GM12878 (cell line): ENCODE measurements at regions not wholly inside any gene's neighbourhood (a gene's known extent, or its start where the extent isn't known, plus 50 kb on each side); places are given as distances from the start of the nearest gene placed in this dataset.

ENCODE experiments used
- ATAC-seq: fragments of 200-7000 bp; cut with Tn5 transposase; 3 replicates; pipeline ENCODE4 v1.9.1; 2020; ENCODE audit warnings: mild to moderate bottlenecking, moderate library complexity
- BruUV-seq: library from RNA; stranded (reverse); fragments of 400-500 nt; replicated peaks from 2 replicates; lab custom pipeline; 2021; lab: Mats Ljungman, UMichigan
- CTCF ChIA-PET: fragments of 300-600 bp; sonication (Branson Sonifier 250); formaldehyde crosslinking; extraction: SDS; loops from one replicate; lab custom pipeline; 2021; ENCODE audit warnings: inconsistent platforms; lab: Yijun Ruan, JAX
- POLR2A ChIA-PET: fragments of 350-600 bp; formaldehyde crosslinking; extraction: SDS; loops from one replicate; lab custom pipeline; 2021; ENCODE audit warnings: inconsistent platforms; lab: Charles Lee
- RAD21 ChIA-PET: fragments of 300-600 bp; sonication (Branson Sonifier 250); formaldehyde crosslinking; loops from one replicate; lab custom pipeline; 2023; ENCODE audit warnings: antibody characterized with exemption; ENCODE audit not compliant: unreplicated experiment; lab: Charles Lee
- SMC1A ChIA-PET: fragments of 300-600 bp; sonication (Branson Sonifier 250); formaldehyde crosslinking; loops from one replicate; lab custom pipeline; 2023; ENCODE audit not compliant: unreplicated experiment, uncharacterized antibody; lab: Charles Lee
- DNase-seq: peaks from one replicate; pipeline ENCODE4 v3.0.0-alpha.2; 2011; ENCODE audit warnings: low read depth, low spot score
- FAIRE-seq: peaks from 3 replicates; lab custom pipeline; 2011; peaks lifted over from hg19 to GRCh38; lab: Jason Lieb, UNC
- H2AFZ ChIP-seq: 2 replicates; pipeline ENCODE4 v1.6.0; 2011; ENCODE audit warnings: low read depth, low read length, control low read depth; ENCODE audit not compliant: control insufficient read depth
- H3K27ac ChIP-seq: 2 replicates; pipeline ENCODE4 v1.5.1; 2011; ENCODE audit warnings: control low read depth; ENCODE audit not compliant: control insufficient read depth, insufficient read depth
- H3K27me3 ChIP-seq, 2 experiments: replicated peaks in 1 of 2; 2 replicates each; pipeline versions ENCODE4 v1.6.0 to v1.6.1; 2011; ENCODE audit warnings: low read length in 1 of 2; ENCODE audit not compliant: control insufficient read depth in 2 of 2, insufficient read depth in 2 of 2
- H3K36me3 ChIP-seq, 2 experiments: 2 replicates each; pipeline ENCODE4 v1.5.1; 2011; ENCODE audit warnings: low read length in 1 of 2; ENCODE audit not compliant: control insufficient read depth in 2 of 2, insufficient read depth in 2 of 2
- H3K4me1 ChIP-seq: 2 replicates; pipeline ENCODE4 v1.6.1; 2011; ENCODE audit warnings: mild to moderate bottlenecking, low read length, moderate library complexity, mixed read lengths; ENCODE audit not compliant: control insufficient read depth, insufficient read depth
- H3K4me2 ChIP-seq: 2 replicates; pipeline ENCODE4 v1.6.0; 2011; ENCODE audit warnings: control low read depth; ENCODE audit not compliant: control insufficient read depth, insufficient read depth
- H3K4me3 ChIP-seq: fragments of 200-600 bp; sonication (generic); 2 replicates; pipeline ENCODE4 v1.5.1; 2016
- H3K79me2 ChIP-seq: 2 replicates; pipeline ENCODE4 v1.6.0; 2011; ENCODE audit warnings: low read length; ENCODE audit not compliant: control insufficient read depth, insufficient read depth
- H3K9ac ChIP-seq: 2 replicates; pipeline ENCODE4 v1.8.0; 2011; ENCODE audit warnings: low read length, control low read depth, mixed read lengths; ENCODE audit not compliant: control insufficient read depth, insufficient read depth
- H3K9me3 ChIP-seq: replicated peaks from 3 replicates; pipeline ENCODE4 v1.5.1; 2011; ENCODE audit warnings: mild to moderate bottlenecking, low read length; ENCODE audit not compliant: control insufficient read depth, insufficient read depth
- H4K20me1 ChIP-seq: 2 replicates; pipeline ENCODE4 v1.6.0; 2011; ENCODE audit not compliant: control insufficient read depth, insufficient read depth
- ATF7 ChIP-seq: fragments of 450-650 bp; IDR thresholded peaks from 2 replicates; pipeline ENCODE4 v1.6.1; 2016; ENCODE audit warnings: low read depth, mild to moderate bottlenecking
- BHLHE40 ChIP-seq, 2 experiments: fragments of 450-650 bp in 1 of 2; IDR thresholded peaks; 2 replicates each; pipeline ENCODE4 v1.6.1; 2011 to 2017; ENCODE audit warnings: low read depth in 2 of 2, borderline replicate concordance in 1 of 2, improper control_type of control experiment in 1 of 2, low read length in 1 of 2, mild to moderate bottlenecking in 1 of 2
- CEBPB ChIP-seq, 2 experiments: fragments of 150-350 bp in 1 of 2; IDR thresholded peaks; 2 replicates each; pipeline ENCODE4 v1.6.1; 2012 to 2014; ENCODE audit warnings: low read depth in 2 of 2, low read length in 2 of 2, borderline replicate concordance in 1 of 2, inconsistent platforms in 1 of 2
- EZH2 ChIP-seq: IDR thresholded peaks from 2 replicates; pipeline ENCODE4 v1.6.1; 2012; ENCODE audit warnings: low read depth, mild to moderate bottlenecking, control low read depth, inconsistent platforms, low read length, borderline replicate concordance; ENCODE audit not compliant: control insufficient read depth
- FOXM1 ChIP-seq: IDR thresholded peaks from 2 replicates; pipeline ENCODE4 v1.6.1; 2012; ENCODE audit warnings: low read depth, mild to moderate bottlenecking, inconsistent platforms, low read length, moderate library complexity
- JUND ChIP-seq: IDR thresholded peaks from 2 replicates; pipeline ENCODE4 v1.6.1; 2012; ENCODE audit warnings: low read depth, mild to moderate bottlenecking, low read length, improper control_type of control experiment, moderate library complexity
- NFYA ChIP-seq: IDR thresholded peaks from 2 replicates; pipeline ENCODE4 v1.6.1; 2011; ENCODE audit warnings: low read depth, mild to moderate bottlenecking, low read length, improper control_type of control experiment, borderline replicate concordance
- POLR2AphosphoS5 ChIP-seq: IDR thresholded peaks from 2 replicates; pipeline ENCODE4 v1.6.1; 2011; ENCODE audit warnings: mild to moderate bottlenecking, low read length, inconsistent platforms
- RAD21 ChIP-seq: IDR thresholded peaks from 2 replicates; pipeline ENCODE4 v1.6.1; 2011; ENCODE audit warnings: mild to moderate bottlenecking, low read depth, low read length, moderate library complexity; ENCODE audit not compliant: insufficient read depth
- SMARCA5 ChIP-seq: fragments of 450-650 bp; IDR thresholded peaks from 2 replicates; pipeline ENCODE4 v1.6.1; 2017; ENCODE audit warnings: mild to moderate bottlenecking
- STAT1 ChIP-seq: fragments of 450-650 bp; conservative IDR thresholded peaks from 2 replicates; pipeline ENCODE4 v1.6.1; 2014; ENCODE audit warnings: antibody characterized with exemption, mild to moderate bottlenecking
- TCF3 ChIP-seq: IDR thresholded peaks from 2 replicates; pipeline ENCODE4 v1.6.1; 2012; ENCODE audit warnings: low read depth, mild to moderate bottlenecking, low read length, borderline replicate concordance; ENCODE audit not compliant: insufficient read depth
- ZSCAN29 ChIP-seq: fragments of 450-650 bp; IDR thresholded peaks from 2 replicates; pipeline ENCODE4 v1.6.1; 2017; ENCODE audit warnings: mild to moderate bottlenecking, moderate library complexity
- WGBS: methylation state at CpG from one replicate; pipeline ENCODE4 v1.1.6; 2016; ENCODE audit warnings: low lambda C conversion rate; ENCODE audit not compliant: insufficient replicate concordance, insufficient coverage; ENCODE audit errors: missing lambda C conversion rate; 5-methylcytosine and 5-hydroxymethylcytosine counted together
- in situ Hi-C: fragments of 300-500 bp; cut with MboI; formaldehyde crosslinking; loops from 9 replicates; pipeline ENCODE4 v1.14.3; 2018; ENCODE audit warnings: mixed read lengths
- intact Hi-C: fragments of 100-400 bp; cut with micrococcal nuclease; formaldehyde crosslinking; loops from one replicate; pipeline ENCODE4 v1.14.2; 2022; ENCODE audit not compliant: unreplicated experiment
- TF ChIP-seq, protein P1 (sequence below): fragments of 150-350 bp; IDR thresholded peaks from 2 replicates; pipeline ENCODE4 v1.6.1; 2014; ENCODE audit warnings: mild to moderate bottlenecking, low read depth, low read length

DNA sequence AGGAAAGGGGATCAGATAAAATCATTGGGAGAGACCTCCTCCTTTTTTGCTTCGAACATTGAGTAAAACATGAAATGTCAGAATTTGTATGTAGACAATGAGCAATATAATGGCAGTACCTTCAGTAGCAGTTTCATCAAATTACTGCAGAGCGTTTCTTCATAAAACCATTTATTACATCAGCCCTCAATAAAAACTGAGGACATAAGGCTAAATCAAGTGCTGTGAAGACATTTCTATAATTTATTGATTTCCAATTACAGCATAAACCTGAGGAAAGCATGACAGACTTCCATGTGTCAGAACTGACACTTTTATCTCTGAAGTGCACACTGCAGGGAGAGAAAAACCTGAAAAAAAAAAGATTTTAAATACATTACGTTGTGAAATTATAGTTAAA lies 172.6 kb upstream of the ZNF804B start:
- DNase-seq (no peak), FAIRE-seq (no peak), ATAC-seq (no peak)
- intact Hi-C loops (no loop called here), in situ Hi-C loops (no loop called here)
- ChIA-PET POLR2A (no interaction called here), RAD21 (no interaction called here), CTCF (no interaction called here), SMC1A (interaction anchor here (0.6 kb wide), 1 partner anchor 300 kb away, joined by 3 read pairs; no protein-coding TSS in a partner anchor)
- H3K9me3 ChIP-seq = no peaks in the 10 kb centered on the region
- 0% methylated on average over 3 of the region's 3 CpGs for whole genome bisulfite sequencing
- no peak overlapping the region for H2AFZ ChIP-seq
- H3K9ac ChIP-seq = no peak overlapping the region
- no TSS peak for BruUV-seq
- H3K79me2 ChIP-seq = no peaks in the 10 kb centered on the region
- no peak overlapping the region for H3K27ac ChIP-seq
- no peak overlapping the region for H3K4me2 ChIP-seq
- H3K36me3 ChIP-seq = no peaks in the 10 kb centered on the region
- TF ChIP-seq ATF7 (no peak), ZSCAN29 (no peak), STAT1 (no peak), RAD21 (no peak), NFYA (no peak), POLR2AphosphoS5 (no peak), BHLHE40 (IDR thresholded peaks at IDR 0.05; ENCODE audit: borderline replicate concordance in 1 of 2, low read depth in 2 of 2, low read length in 1 of 2) (no peak), JUND (no peak)
- no peaks in the 10 kb centered on the region for H3K27me3 ChIP-seq
- H4K20me1 ChIP-seq = no peaks in the 10 kb centered on the region
- H3K4me1 ChIP-seq = no peaks in the 10 kb centered on the region
- no peak overlapping the region for H3K4me3 ChIP-seq

DNA sequence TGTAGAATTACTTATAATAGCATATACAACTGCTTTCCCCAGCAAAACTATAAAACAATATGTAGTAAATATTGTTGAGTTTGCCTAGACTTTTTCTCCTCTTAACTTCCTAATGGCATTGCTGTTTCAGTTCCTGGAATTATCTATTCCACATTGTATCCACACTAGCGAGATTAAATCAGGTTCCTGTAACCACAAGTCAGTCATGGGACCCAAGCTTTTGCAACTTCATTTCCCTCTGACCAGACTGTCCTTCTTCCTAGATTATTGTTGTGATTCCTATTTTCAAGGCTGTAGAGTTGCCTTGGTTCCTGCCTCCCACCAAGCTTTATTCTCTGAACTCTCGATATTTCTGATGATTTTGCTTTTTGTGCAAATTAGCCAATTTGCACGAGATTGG lies 173.3 kb upstream of the ZNF804B start:
- H3K9ac ChIP-seq = no peak overlapping the region
- H3K36me3 ChIP-seq = no peaks in the 10 kb centered on the region
- H3K4me3 ChIP-seq = no peak overlapping the region
- no peaks in the 10 kb centered on the region for H4K20me1 ChIP-seq
- no peaks in the 10 kb centered on the region for H3K4me1 ChIP-seq
- ChIA-PET CTCF (no interaction called here), SMC1A (interaction anchor here (0.6 kb wide), 1 partner anchor 301 kb away, joined by 3 read pairs; no protein-coding TSS in a partner anchor), RAD21 (no interaction called here), POLR2A (no interaction called here)
- H2AFZ ChIP-seq = no peak overlapping the region
- FAIRE-seq (no peak), ATAC-seq (no peak), DNase-seq (no peak)
- H3K4me2 ChIP-seq = no peak overlapping the region
- no peaks in the 10 kb centered on the region for H3K9me3 ChIP-seq
- intact Hi-C loops (no loop called here), in situ Hi-C loops (no loop called here)
- 6% methylated on average over 3 of the region's 3 CpGs for WGBS
- no TSS peak for BruUV-seq
- H3K27me3 ChIP-seq = no peaks in the 10 kb centered on the region
- H3K27ac ChIP-seq = no peak overlapping the region
- H3K79me2 ChIP-seq = no peaks in the 10 kb centered on the region
- no peak for TF ChIP-seq SMARCA5
- no peak for TF ChIP-seq FOXM1
- TF ChIP-seq CEBPB (IDR thresholded peaks at IDR 0.05; ENCODE audit: borderline replicate concordance in 1 of 2, low read depth in 2 of 2, low read length in 2 of 2) = no peak
- TF ChIP-seq TCF3 = no peak
- TF ChIP-seq, protein P1, sequence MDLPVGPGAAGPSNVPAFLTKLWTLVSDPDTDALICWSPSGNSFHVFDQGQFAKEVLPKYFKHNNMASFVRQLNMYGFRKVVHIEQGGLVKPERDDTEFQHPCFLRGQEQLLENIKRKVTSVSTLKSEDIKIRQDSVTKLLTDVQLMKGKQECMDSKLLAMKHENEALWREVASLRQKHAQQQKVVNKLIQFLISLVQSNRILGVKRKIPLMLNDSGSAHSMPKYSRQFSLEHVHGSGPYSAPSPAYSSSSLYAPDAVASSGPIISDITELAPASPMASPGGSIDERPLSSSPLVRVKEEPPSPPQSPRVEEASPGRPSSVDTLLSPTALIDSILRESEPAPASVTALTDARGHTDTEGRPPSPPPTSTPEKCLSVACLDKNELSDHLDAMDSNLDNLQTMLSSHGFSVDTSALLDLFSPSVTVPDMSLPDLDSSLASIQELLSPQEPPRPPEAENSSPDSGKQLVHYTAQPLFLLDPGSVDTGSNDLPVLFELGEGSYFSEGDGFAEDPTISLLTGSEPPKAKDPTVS = no peak
- no peak for TF ChIP-seq EZH2
